B cell (primary cell): ENCODE measurements at regions not wholly inside any gene's neighbourhood (a gene's known extent, or its start where the extent isn't known, plus 50 kb on each side); places are given as distances from the start of the nearest gene placed in this dataset.

Experiments
- CTCF ChIP-seq: fragments of 200-600 bp; IDR thresholded peaks from one replicate; pipeline ENCODE4 v1.8.0; 2022; ENCODE audit warnings: antibody characterized with exemption, mild to moderate bottlenecking
- EZH2 ChIP-seq: IDR thresholded peaks from 2 replicates; pipeline ENCODE4 v1.6.1; 2012; ENCODE audit warnings: borderline replicate concordance, low read depth, mild to moderate bottlenecking, moderate library complexity, low read length; ENCODE audit not compliant: insufficient read depth, poor library complexity, severe bottlenecking

GRCh38 chr5:175054243-175054642, 329.9 kb downstream of the MSX2 start:
- TF ChIP-seq CTCF (no peak), EZH2 (no peak)
